Calu3 (cell line): ENCODE measurements at regions not wholly inside any gene's neighbourhood (a gene's known extent, or its start where the extent isn't known, plus 50 kb on each side); places are given as distances from the start of the nearest gene placed in this dataset.

ENCODE experiments used
- BruUV-seq: library from RNA; stranded (reverse); fragments of 400-500 nt; replicated peaks from 2 replicates; lab custom pipeline; 2021; lab: Mats Ljungman, UMichigan
- CTCF ChIA-PET: fragments of 300-600 bp; sonication (Branson Sonifier 250); formaldehyde crosslinking; loops from one replicate; lab custom pipeline; 2022; ENCODE audit warnings: antibody characterized with exemption; lab: Charles Lee
- DNase-seq: peaks from one replicate; pipeline ENCODE4 v3.0.0; 2022
- H3K27ac Mint-ChIP-seq: one replicate; pipeline ENCODE4 v1.8.0; 2022; ENCODE audit warnings: mixed read lengths; ENCODE audit not compliant: unreplicated experiment
- H3K27me3 Mint-ChIP-seq: one replicate; pipeline ENCODE4 v1.8.0; 2022; ENCODE audit warnings: mixed read lengths; ENCODE audit not compliant: unreplicated experiment
- H3K36me3 Mint-ChIP-seq: one replicate; pipeline ENCODE4 v1.8.0; 2022; ENCODE audit warnings: mild to moderate bottlenecking, moderate library complexity, mixed read lengths; ENCODE audit not compliant: insufficient read depth, unreplicated experiment
- H3K4me1 Mint-ChIP-seq: one replicate; pipeline ENCODE4 v1.8.0; 2022; ENCODE audit warnings: mild to moderate bottlenecking, low read depth, mixed read lengths; ENCODE audit not compliant: unreplicated experiment
- H3K4me3 Mint-ChIP-seq: one replicate; pipeline ENCODE4 v1.8.0; 2022; ENCODE audit warnings: mild to moderate bottlenecking, low read depth, moderate library complexity, mixed read lengths; ENCODE audit not compliant: unreplicated experiment
- H3K9me3 Mint-ChIP-seq: one replicate; pipeline ENCODE4 v1.8.0; 2022; ENCODE audit warnings: low read depth, mixed read lengths; ENCODE audit not compliant: unreplicated experiment
- intact Hi-C: fragments of 100-400 bp; cut with micrococcal nuclease; formaldehyde crosslinking; loops from one replicate; pipeline ENCODE4 v1.10.0; 2022; ENCODE audit not compliant: unreplicated experiment
- TF ChIP-seq, protein P1 (sequence below): fragments of 200-600 bp; IDR thresholded peaks from one replicate; pipeline ENCODE4 v1.8.0; 2022; ENCODE audit warnings: antibody characterized with exemption; ENCODE audit not compliant: unreplicated experiment

DNA sequence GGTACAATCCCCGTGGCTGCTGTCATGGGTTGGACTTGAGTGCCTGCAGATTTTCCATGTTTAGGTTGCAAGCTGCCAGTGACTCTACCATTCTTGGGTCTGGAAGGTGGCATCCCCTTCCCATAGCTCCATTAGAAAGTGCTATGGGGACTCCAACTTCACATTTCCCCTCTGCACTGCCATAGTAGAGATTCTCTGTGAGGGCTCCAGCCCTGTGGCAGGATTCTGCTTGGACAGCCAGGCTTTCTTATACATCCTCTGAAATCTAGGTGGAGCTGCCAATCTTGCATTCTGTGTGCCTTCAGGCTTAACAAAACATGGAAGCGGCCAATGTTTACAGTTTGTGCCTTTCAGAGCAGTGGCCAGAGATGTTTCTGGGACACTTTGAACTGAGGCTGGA, 636.2 kb downstream of the SLITRK6 start:
- no peak for DNase-seq
- H3K27ac Mint-ChIP-seq, result no peak overlapping the region
- no peak overlapping the region for H3K4me3 Mint-ChIP-seq
- intact Hi-C loops, result no loop called here
- no peaks in the 10 kb centered on the region for H3K27me3 Mint-ChIP-seq
- H3K36me3 Mint-ChIP-seq, result no peaks in the 10 kb centered on the region
- H3K4me1 Mint-ChIP-seq, result no peaks in the 10 kb centered on the region
- no TSS peak for BruUV-seq
- TF ChIP-seq, protein P1, sequence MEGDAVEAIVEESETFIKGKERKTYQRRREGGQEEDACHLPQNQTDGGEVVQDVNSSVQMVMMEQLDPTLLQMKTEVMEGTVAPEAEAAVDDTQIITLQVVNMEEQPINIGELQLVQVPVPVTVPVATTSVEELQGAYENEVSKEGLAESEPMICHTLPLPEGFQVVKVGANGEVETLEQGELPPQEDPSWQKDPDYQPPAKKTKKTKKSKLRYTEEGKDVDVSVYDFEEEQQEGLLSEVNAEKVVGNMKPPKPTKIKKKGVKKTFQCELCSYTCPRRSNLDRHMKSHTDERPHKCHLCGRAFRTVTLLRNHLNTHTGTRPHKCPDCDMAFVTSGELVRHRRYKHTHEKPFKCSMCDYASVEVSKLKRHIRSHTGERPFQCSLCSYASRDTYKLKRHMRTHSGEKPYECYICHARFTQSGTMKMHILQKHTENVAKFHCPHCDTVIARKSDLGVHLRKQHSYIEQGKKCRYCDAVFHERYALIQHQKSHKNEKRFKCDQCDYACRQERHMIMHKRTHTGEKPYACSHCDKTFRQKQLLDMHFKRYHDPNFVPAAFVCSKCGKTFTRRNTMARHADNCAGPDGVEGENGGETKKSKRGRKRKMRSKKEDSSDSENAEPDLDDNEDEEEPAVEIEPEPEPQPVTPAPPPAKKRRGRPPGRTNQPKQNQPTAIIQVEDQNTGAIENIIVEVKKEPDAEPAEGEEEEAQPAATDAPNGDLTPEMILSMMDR, result no peak
- H3K9me3 Mint-ChIP-seq, result peaks cover 4% of the 10 kb centered on the region
- CTCF ChIA-PET, result no interaction called here

- Mint-ChIP-seq H3K27me3 (no peaks in the 10 kb centered on the region), H3K4me3 (no peak overlapping the region), H3K27ac (no peak overlapping the region), H3K4me1 (no peaks in the 10 kb centered on the region), H3K9me3 (no peaks in the 10 kb centered on the region), H3K36me3 (no peaks in the 10 kb centered on the region)
- intact Hi-C loops, result no loop called here
- CTCF ChIA-PET, result no interaction called here
- DNase-seq, result no peak
- BruUV-seq, result no TSS peak
- TF ChIP-seq, protein P1, result no peak
These were observed 651.2 kb downstream of the SLITRK6 start for GRCh38 chr13:85148009-85148408.

DNA sequence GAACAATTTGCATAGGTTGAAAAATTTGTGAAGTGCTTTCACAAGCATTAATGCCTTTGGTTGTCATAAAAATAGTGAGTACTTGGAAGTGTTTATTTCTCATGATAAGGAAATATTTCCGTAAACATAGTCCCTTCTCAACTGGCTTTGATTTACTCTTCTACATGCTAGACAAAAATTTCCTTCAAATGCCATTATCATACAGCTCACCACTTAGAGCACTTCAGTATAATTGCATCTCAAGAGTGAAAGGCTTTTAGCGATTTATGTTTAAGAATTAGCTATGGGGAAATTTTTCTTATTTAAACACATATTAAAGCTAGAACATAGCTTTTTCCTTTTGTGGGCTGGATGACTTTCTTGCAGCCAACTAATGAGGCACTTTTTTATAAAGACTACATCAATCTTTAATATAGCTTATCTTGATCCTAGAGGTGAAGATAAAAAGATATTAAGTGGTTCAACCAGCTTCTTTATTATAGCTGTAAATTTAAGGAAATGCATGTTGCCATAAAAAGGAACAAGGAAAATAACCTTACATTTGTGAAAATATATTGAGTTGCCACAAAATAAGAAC, 656.8 kb downstream of the SLITRK6 start:
- DNase-seq, result no peak
- CTCF ChIA-PET, result no interaction called here
- no peaks in the 10 kb centered on the region for H3K36me3 Mint-ChIP-seq
- no peaks in the 10 kb centered on the region for H3K4me1 Mint-ChIP-seq
- intact Hi-C loops, result no loop called here
- no peak overlapping the region for H3K4me3 Mint-ChIP-seq
- TF ChIP-seq, protein P1, result no peak
- H3K27me3 Mint-ChIP-seq, result no peaks in the 10 kb centered on the region
- H3K9me3 Mint-ChIP-seq, result no peaks in the 10 kb centered on the region
- H3K27ac Mint-ChIP-seq, result no peak overlapping the region
- BruUV-seq, result no TSS peak

DNA sequence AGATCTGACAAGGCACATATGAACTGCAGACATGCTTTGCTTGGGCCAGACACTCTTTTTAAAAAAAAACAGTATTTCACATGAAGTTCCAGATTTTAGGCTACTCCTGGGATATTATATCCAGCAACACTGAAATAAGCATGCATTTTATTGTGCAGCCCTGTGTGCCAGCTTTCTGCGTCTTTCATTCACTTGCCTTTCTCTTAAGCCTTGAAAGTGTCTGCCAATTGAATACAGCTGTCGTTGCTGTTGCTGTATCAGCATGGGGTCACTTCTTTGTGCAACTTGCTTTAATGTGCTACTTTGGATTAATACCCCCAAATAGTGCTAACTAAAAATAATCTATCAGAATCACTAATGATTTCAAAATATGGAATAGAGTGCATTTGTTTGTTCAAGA, 657.8 kb downstream of the SLITRK6 start:
- Mint-ChIP-seq H3K36me3 (no peaks in the 10 kb centered on the region), H3K9me3 (no peaks in the 10 kb centered on the region), H3K27me3 (no peaks in the 10 kb centered on the region), H3K27ac (no peak overlapping the region), H3K4me1 (no peaks in the 10 kb centered on the region), H3K4me3 (no peak overlapping the region)
- BruUV-seq, result no TSS peak
- DNase-seq, result no peak
- CTCF ChIA-PET, result no interaction called here
- intact Hi-C loops, result no loop called here
- TF ChIP-seq, protein P1, result no peak
